IMR-90 (cell line): ENCODE measurements at regions not wholly inside any gene's neighbourhood (a gene's known extent, or its start where the extent isn't known, plus 50 kb on each side); places are given as distances from the start of the nearest gene placed in this dataset.

Experiments
- ATAC-seq: fragments of 200-7000 bp; cut with Tn5 transposase; 2 replicates; pipeline ENCODE4 v1.9.1; 2020; ENCODE audit warnings: low read depth, mild to moderate bottlenecking, moderate library complexity
- BruUV-seq: library from RNA; stranded (reverse); fragments of 400-500 nt; replicated peaks from 2 replicates; lab custom pipeline; 2021; lab: Mats Ljungman, UMichigan
- CTCF ChIA-PET: fragments of 300-600 bp; formaldehyde crosslinking; extraction: SDS; loops from one replicate; lab custom pipeline; 2021; ENCODE audit warnings: antibody characterized with exemption; lab: Yijun Ruan, JAX
- POLR2A ChIA-PET: fragments of 300-600 bp; sonication (Branson Sonifier 250); formaldehyde crosslinking; loops from one replicate; lab custom pipeline; 2022; ENCODE audit warnings: antibody characterized with exemption; ENCODE audit not compliant: unreplicated experiment; lab: Charles Lee
- DNase-seq: peaks from one replicate; pipeline ENCODE4 v3.0.0; 2013
- H2AFZ ChIP-seq: replicated peaks from 2 replicates; pipeline ENCODE3; 2013; ENCODE audit warnings: low read length, mild to moderate bottlenecking; ENCODE audit not compliant: poor library complexity
- H2AK5ac ChIP-seq: 2 replicates; pipeline ENCODE4 v1.6.1; 2013; ENCODE audit warnings: low read depth, low read length, inconsistent platforms
- H2AK9ac ChIP-seq: replicated peaks from 2 replicates; pipeline ENCODE3; 2013; ENCODE audit warnings: mild to moderate bottlenecking, low read depth, low read length, moderate library complexity; ENCODE audit not compliant: poor library complexity
- H2BK120ac ChIP-seq: 2 replicates; pipeline ENCODE4 v1.6.1; 2013; ENCODE audit warnings: low read depth, low read length, inconsistent platforms
- H2BK15ac ChIP-seq: 3 replicates; pipeline ENCODE4 v1.6.1; 2013; ENCODE audit warnings: low read depth, low read length, inconsistent platforms
- H2BK20ac ChIP-seq: 2 replicates; pipeline ENCODE4 v1.6.1; 2013; ENCODE audit warnings: low read depth, mild to moderate bottlenecking, inconsistent platforms, low read length, moderate library complexity
- H2BK5ac ChIP-seq: 2 replicates; pipeline ENCODE4 v1.6.1; 2013; ENCODE audit warnings: mild to moderate bottlenecking, low read depth, low read length, inconsistent platforms; ENCODE audit not compliant: poor library complexity, severe bottlenecking
- H3K14ac ChIP-seq: replicated peaks from 2 replicates; pipeline ENCODE4 v1.6.1; 2013; ENCODE audit warnings: low read depth, low read length, inconsistent platforms
- H3K18ac ChIP-seq: 2 replicates; pipeline ENCODE4 v1.6.1; 2013; ENCODE audit warnings: low read depth, low read length, control low read depth
- H3K23ac ChIP-seq: 2 replicates; pipeline ENCODE4 v1.6.1; 2013; ENCODE audit warnings: low read depth, low read length, inconsistent platforms
- H3K27ac ChIP-seq: 2 replicates; pipeline ENCODE4 v1.5.1; 2013; ENCODE audit warnings: mild to moderate bottlenecking, control low read depth, low read length; ENCODE audit not compliant: insufficient read depth
- H3K27me3 ChIP-seq: 2 replicates; pipeline ENCODE4 v1.6.1; 2013; ENCODE audit warnings: low read length; ENCODE audit not compliant: control insufficient read depth, insufficient read depth
- H3K36me3 ChIP-seq: 2 replicates; pipeline ENCODE4 v1.6.1; 2013; ENCODE audit warnings: low read length, mixed read lengths; ENCODE audit not compliant: control insufficient read depth, insufficient read depth
- H3K4ac ChIP-seq: 2 replicates; pipeline ENCODE4 v1.6.1; 2013; ENCODE audit warnings: low read depth, low read length, inconsistent platforms
- H3K4me1 ChIP-seq: 2 replicates; pipeline ENCODE4 v1.6.1; 2013; ENCODE audit warnings: low read length, mixed read lengths; ENCODE audit not compliant: control insufficient read depth, insufficient read depth
- H3K4me2 ChIP-seq: 2 replicates; pipeline ENCODE4 v1.6.1; 2013; ENCODE audit warnings: low read depth, mild to moderate bottlenecking, control low read depth, low read length, moderate library complexity
- H3K4me3 ChIP-seq: 2 replicates; pipeline ENCODE4 v1.5.1; 2013; ENCODE audit warnings: low read depth, mild to moderate bottlenecking, control low read depth, low read length, moderate library complexity; ENCODE audit not compliant: insufficient read depth
- H3K56ac ChIP-seq: 2 replicates; pipeline ENCODE4 v1.6.1; 2013; ENCODE audit warnings: low read length, inconsistent platforms; ENCODE audit not compliant: insufficient read depth; ENCODE audit errors: extremely low read depth
- H3K79me1 ChIP-seq, 2 experiments: 2 replicates each; pipeline ENCODE4 v1.6.1; 2013; ENCODE audit warnings: low read length in 2 of 2, inconsistent platforms in 1 of 2, low read depth in 1 of 2
- H3K9ac ChIP-seq: 2 replicates; pipeline ENCODE4 v1.6.1; 2013; ENCODE audit warnings: low read depth, low read length, control low read depth
- H3K9me1 ChIP-seq: 2 replicates; pipeline ENCODE4 v1.6.1; 2013; ENCODE audit warnings: low read length, inconsistent platforms; ENCODE audit not compliant: insufficient read depth
- H3K9me3 ChIP-seq: 2 replicates; pipeline ENCODE4 v1.6.1; 2013; ENCODE audit warnings: low read length; ENCODE audit not compliant: control insufficient read depth, insufficient read depth
- H4K20me1 ChIP-seq: 2 replicates; pipeline ENCODE4 v1.6.1; 2013; ENCODE audit warnings: low read length, inconsistent platforms; ENCODE audit not compliant: insufficient read depth
- H4K5ac ChIP-seq: 2 replicates; pipeline ENCODE4 v1.6.1; 2013; ENCODE audit warnings: mild to moderate bottlenecking, low read depth, low read length, control low read depth
- H4K8ac ChIP-seq, 2 experiments: 2 replicates each; pipeline ENCODE4 v1.6.1; 2013; ENCODE audit warnings: low read depth in 2 of 2, low read length in 2 of 2, control low read depth in 1 of 2, inconsistent platforms in 1 of 2
- H4K91ac ChIP-seq: 2 replicates; pipeline ENCODE4 v1.6.1; 2013; ENCODE audit warnings: low read depth, low read length, inconsistent platforms; ENCODE audit not compliant: insufficient read depth
- CEBPB ChIP-seq: IDR thresholded peaks from 2 replicates; pipeline ENCODE4 v1.6.1; 2012; ENCODE audit warnings: low read depth, low read length, improper control_type of control experiment
- RCOR1 ChIP-seq: IDR thresholded peaks from 2 replicates; pipeline ENCODE4 v1.6.1; 2012; ENCODE audit warnings: mild to moderate bottlenecking, low read length, improper control_type of control experiment; ENCODE audit not compliant: insufficient replicate concordance
- dilution Hi-C: fragments of 300-500 bp; cut with HindIII; formaldehyde crosslinking; loops from one replicate; pipeline ENCODE4 v1.14.3; 2018; ENCODE audit warnings: low sequenced_read_pairs; ENCODE audit not compliant: unreplicated experiment
- in situ Hi-C: fragments of 300-500 bp; cut with MboI; formaldehyde crosslinking; loops from 3 replicates; pipeline ENCODE4 v1.14.3; 2019; ENCODE audit warnings: low sequenced_read_pairs, inconsistent platforms, mixed read lengths
- intact Hi-C: fragments of 100-400 bp; cut with micrococcal nuclease; formaldehyde crosslinking; loops from 2 replicates; pipeline ENCODE4 v1.10.0; 2022

DNA sequence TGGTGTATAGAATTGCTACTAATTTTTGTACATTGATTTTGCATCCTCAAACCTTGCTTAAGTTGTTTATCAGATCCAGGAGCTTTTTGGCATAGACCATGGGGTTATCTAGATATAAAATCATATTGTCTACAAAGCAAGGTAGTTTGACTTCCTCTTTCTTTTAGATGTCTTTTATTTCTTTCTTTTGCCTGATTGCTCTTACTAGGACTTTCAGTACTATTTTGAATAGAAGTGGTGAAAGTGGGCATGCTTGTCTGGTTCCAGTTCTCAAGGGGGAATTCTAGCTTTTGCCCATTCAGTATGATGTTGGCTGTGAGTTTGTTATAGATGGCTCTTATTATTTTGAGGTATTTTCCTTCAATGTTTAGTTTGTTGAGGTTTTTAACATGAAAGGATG is 187.9 kb upstream of the LCORL start:
- H3K4me2 ChIP-seq = no peak overlapping the region
- H2AK9ac ChIP-seq = no peak overlapping the region
- in situ Hi-C loops (no loop called here), intact Hi-C loops (no loop called here), dilution Hi-C loops (no loop called here)
- ATAC-seq = no peak
- H4K5ac ChIP-seq = no peak overlapping the region
- H2BK20ac ChIP-seq = no peak overlapping the region
- H2AK5ac ChIP-seq = no peak overlapping the region
- TF ChIP-seq CEBPB (no peak), RCOR1 (no peak)
- H3K9ac ChIP-seq = no peak overlapping the region
- H2BK120ac ChIP-seq = no peak overlapping the region
- no peaks in the 10 kb centered on the region for H3K79me1 ChIP-seq
- no peak overlapping the region for H4K8ac ChIP-seq
- DNase-seq = no peak
- H3K18ac ChIP-seq = no peak overlapping the region
- H3K56ac ChIP-seq = no peak overlapping the region
- no peaks in the 10 kb centered on the region for H3K36me3 ChIP-seq
- POLR2A ChIA-PET = no interaction called here
- H3K27ac ChIP-seq = no peak overlapping the region
- CTCF ChIA-PET = no interaction called here
- no peak overlapping the region for H4K91ac ChIP-seq
- H2BK5ac ChIP-seq = no peak overlapping the region
- H3K4me3 ChIP-seq = no peak overlapping the region
- H4K20me1 ChIP-seq = no peaks in the 10 kb centered on the region
- H2AFZ ChIP-seq = no peak overlapping the region
- no peaks in the 10 kb centered on the region for H3K4me1 ChIP-seq
- H3K27me3 ChIP-seq = no peaks in the 10 kb centered on the region
- BruUV-seq = no TSS peak
- H3K9me1 ChIP-seq = no peaks in the 10 kb centered on the region
- peaks cover 5% of the 10 kb centered on the region for H3K9me3 ChIP-seq
- no peak overlapping the region for H3K14ac ChIP-seq
- H3K4ac ChIP-seq = no peak overlapping the region
- no peak overlapping the region for H2BK15ac ChIP-seq
- no peak overlapping the region for H3K23ac ChIP-seq
